Natural killer cell treated with Interleukin-12 subunit alpha and Interleukin-12 subunit beta and Interleukin-15 and Interleukin-18, amount 100 ng/mL, for 72 hours (primary cell): ENCODE measurements at regions not wholly inside any gene's neighbourhood (a gene's known extent, or its start where the extent isn't known, plus 50 kb on each side); places are given as distances from the start of the nearest gene placed in this dataset.
A peak's percentile ranks its signal among the peaks of the same experiment; 100 is the strongest.

ENCODE experiments used
- ATAC-seq, 2 donors: fragments of 150-1000 bp; cut with Tn5 transposase in 1 of 2; sonication (Bioruptor Pico), chemical (Tn5 transposase) in 1 of 2; 2 replicates each; pipeline ENCODE4 v1.10.0; 2021
- DNase-seq: peaks from one replicate; pipeline ENCODE4 v3.0.0; 2022; ENCODE audit warnings: low spot score
- H3K27ac Mint-ChIP-seq, 2 donors: 1 replicate in 1 of 2; 2 replicates in 1 of 2; pipeline ENCODE4 v1.8.0; 2022; ENCODE audit warnings: mixed read lengths in 2 of 2, mild to moderate bottlenecking in 1 of 2, moderate library complexity in 1 of 2
- H3K27me3 Mint-ChIP-seq, 2 donors: 1 replicate in 1 of 2; 2 replicates in 1 of 2; pipeline ENCODE4 v1.8.0; 2022; ENCODE audit warnings: mixed read lengths in 2 of 2
- H3K36me3 Mint-ChIP-seq: one replicate; pipeline ENCODE4 v1.8.0; 2022; ENCODE audit warnings: mixed read lengths
- H3K4me1 Mint-ChIP-seq, 2 donors: 1 replicate in 1 of 2; 2 replicates in 1 of 2; pipeline ENCODE4 v1.8.0; 2022; ENCODE audit warnings: low read depth in 2 of 2, mixed read lengths in 2 of 2, mild to moderate bottlenecking in 1 of 2
- H3K4me3 Mint-ChIP-seq: one replicate; pipeline ENCODE4 v1.8.0; 2022; ENCODE audit warnings: mixed read lengths
- H3K9me3 Mint-ChIP-seq: 2 replicates; pipeline ENCODE4 v1.8.0; 2022; ENCODE audit warnings: mixed read lengths

DNA sequence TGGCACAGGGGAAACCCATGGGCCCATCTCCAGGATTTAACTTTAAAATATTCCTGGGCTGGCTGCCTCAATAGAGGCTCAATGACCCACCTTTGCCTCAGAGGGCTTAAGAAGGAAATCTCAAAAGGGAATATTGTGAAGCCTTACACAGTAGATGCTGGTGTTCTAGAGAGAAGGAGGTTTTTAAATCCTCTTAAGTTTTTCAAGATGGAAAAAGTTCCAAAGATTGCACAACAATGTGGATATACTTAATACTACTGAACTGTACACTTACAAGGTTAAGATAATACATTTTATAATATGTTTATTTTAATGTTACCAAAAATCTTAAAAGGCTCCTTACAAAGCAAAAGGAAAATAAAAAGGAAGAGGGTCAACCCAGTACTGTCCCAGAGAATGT, 54.9 kb upstream of the LCLAT1 start:
- peak overlapping the region in 1 of 2 donors; percentile 14 for H3K27ac Mint-ChIP-seq

DNA sequence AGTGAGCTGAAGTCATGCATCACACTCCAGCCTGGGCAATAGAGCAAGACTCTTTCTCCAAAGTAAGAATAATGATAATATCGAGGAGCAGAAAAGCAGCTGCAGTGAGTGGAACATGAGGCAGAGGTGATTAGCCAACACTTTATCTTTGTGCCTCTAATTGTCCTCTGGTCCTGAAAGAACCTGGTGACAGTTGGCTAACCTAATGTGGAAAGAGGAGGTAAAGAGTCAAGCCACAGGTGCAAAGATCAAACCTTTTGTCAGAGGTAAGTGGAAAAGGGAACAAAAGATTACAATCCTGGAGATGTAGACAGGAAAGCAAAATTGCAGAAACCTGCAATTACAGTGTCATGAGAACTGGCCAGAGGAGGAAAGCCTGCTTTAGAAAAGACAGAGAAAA, 53.5 kb upstream of the LCLAT1 start:
- Mint-ChIP-seq H3K27me3 (peaks cover 0 to 2% of the 10 kb centered on the region in 2 donors), H3K4me1 (peaks cover 0 to 3% of the 10 kb centered on the region in 2 donors), H3K36me3 (no peaks in the 10 kb centered on the region), H3K9me3 (peaks cover 2% of the 10 kb centered on the region), H3K4me3 (no peak overlapping the region), H3K27ac (peak overlapping the region in 1 of 2 donors; percentile 1)
- ATAC-seq (no peak), DNase-seq (no peak)

More for the DNA sequence above, 54.9 kb upstream of the LCLAT1 start:
- H3K27me3 Mint-ChIP-seq = no peaks in the 10 kb centered on the region
- DNase-seq (no peak), ATAC-seq (no peak)
- H3K4me1 Mint-ChIP-seq = no peaks in the 10 kb centered on the region
- H3K9me3 Mint-ChIP-seq = no peaks in the 10 kb centered on the region
- no peaks in the 10 kb centered on the region for H3K36me3 Mint-ChIP-seq
- H3K4me3 Mint-ChIP-seq = no peak overlapping the region

DNA sequence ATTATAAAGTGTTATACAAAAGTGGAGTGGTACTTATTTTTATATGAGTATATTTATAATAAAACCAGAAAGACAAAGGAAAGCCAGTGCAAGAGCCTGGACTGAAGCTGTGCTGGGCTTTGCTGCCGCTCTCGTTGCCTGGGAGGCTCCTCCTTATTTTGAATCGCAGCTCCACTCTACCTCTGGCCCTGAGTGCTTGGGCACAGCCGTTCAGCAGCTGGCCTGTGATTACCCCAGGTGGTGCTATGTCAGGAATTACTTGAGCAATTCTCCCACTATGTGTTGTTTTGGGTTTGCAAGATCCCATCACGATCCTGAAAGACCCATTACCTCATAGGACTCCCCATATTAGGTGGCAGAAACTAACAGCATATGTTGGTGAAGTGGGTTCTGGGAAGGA, 53.0 kb upstream of the LCLAT1 start:
- no peak overlapping the region for H3K4me3 Mint-ChIP-seq
- H3K36me3 Mint-ChIP-seq = no peaks in the 10 kb centered on the region
- no peak overlapping the region for H3K27ac Mint-ChIP-seq
- peaks cover 2% of the 10 kb centered on the region for H3K9me3 Mint-ChIP-seq
- H3K4me1 Mint-ChIP-seq = peaks cover 0 to 3% of the 10 kb centered on the region in 2 donors
- H3K27me3 Mint-ChIP-seq = peaks cover 0 to 2% of the 10 kb centered on the region in 2 donors
- DNase-seq (no peak), ATAC-seq (peak in 1 of 2 donors; percentile 36)

DNA sequence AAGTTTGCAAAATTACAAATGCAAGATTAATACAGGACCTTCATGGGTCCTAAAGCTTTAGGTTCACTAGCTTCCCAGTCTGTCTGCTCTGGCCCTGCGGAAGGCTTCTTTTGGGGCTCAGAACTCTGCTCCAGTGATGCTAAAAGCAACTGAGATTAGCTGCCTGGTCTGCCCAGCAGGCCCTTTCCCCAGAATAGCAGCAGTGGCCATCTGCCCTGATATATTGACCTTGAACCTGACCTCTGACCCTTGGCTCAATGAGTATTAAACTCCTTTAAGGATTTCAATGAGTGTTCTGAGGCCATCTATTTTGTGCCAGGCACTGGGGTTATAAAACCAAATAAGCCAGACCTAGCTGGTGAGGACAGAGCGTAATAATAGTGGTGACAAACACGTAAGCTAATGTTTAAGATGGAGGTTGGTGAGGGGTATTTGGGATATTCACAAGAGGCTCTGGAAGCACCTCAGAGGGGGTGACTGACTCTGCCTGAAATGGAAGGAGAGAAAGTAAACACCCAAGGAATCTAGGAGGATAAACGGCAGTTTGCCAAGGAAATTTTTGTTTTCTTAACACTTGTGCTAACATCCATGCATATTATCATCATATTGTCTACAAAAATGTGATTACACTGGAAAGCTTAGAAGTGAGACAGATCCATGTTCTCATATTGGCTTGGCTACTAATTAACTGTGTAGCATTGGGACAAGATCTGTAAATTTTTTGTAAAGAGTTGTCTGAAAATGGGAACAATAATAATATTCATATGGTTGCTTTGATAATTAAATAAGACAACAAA, 50.4 kb upstream of the LCLAT1 start:
- no peak for ATAC-seq
- Mint-ChIP-seq H3K36me3 (no peaks in the 10 kb centered on the region), H3K4me1 (peaks cover 0 to 3% of the 10 kb centered on the region in 2 donors), H3K4me3 (no peak overlapping the region), H3K9me3 (peaks cover 2% of the 10 kb centered on the region), H3K27me3 (peaks cover 0 to 2% of the 10 kb centered on the region in 2 donors), H3K27ac (no peak overlapping the region)
- DNase-seq = no peak
